A549 (cell line): ENCODE measurements at regions not wholly inside any gene's neighbourhood (a gene's known extent, or its start where the extent isn't known, plus 50 kb on each side); places are given as distances from the start of the nearest gene placed in this dataset.
A peak's percentile ranks its signal among the peaks of the same experiment; 100 is the strongest.

Source experiments
- ATAC-seq, 2 experiments: fragments of 200-7000 bp in 1 of 2; fragments of >200 bp in 1 of 2; cut with Nextera tagmentation in 1 of 2; cut with Tn5 transposase in 1 of 2; 3 replicates each; pipeline versions ENCODE4 v1.8.0 to v1.9.1; 2018 to 2020; ENCODE audit warnings: mild to moderate bottlenecking in 1 of 2, moderate library complexity in 1 of 2
- CTCF ChIA-PET: fragments of 300-600 bp; sonication (Branson Sonifier 250); formaldehyde crosslinking; extraction: SDS; loops from one replicate; lab custom pipeline; 2021; ENCODE audit warnings: antibody characterized with exemption, inconsistent platforms; lab: Yijun Ruan, JAX
- POLR2A ChIA-PET: fragments of 350-600 bp; formaldehyde crosslinking; extraction: SDS; loops from one replicate; lab custom pipeline; 2021; ENCODE audit warnings: antibody characterized with exemption, inconsistent platforms; lab: Yijun Ruan, JAX
- DNase-seq, 2 experiments: peaks; one replicate each; pipeline versions ENCODE4 v3.0.0 to v3.0.0-alpha.2; 2011 to 2016; ENCODE audit warnings: low read depth in 1 of 2, low spot score in 1 of 2
- FAIRE-seq: peaks from 2 replicates; lab custom pipeline; 2011; peaks lifted over from hg19 to GRCh38; lab: Jason Lieb, UNC
- H3K27ac ChIP-seq, 2 experiments: fragments of >200 bp; sonication (Bioruptor Twin); formaldehyde crosslinking; 3 replicates each; pipeline ENCODE4 v1.5.1; 2016 to 2017
- H3K4me1 ChIP-seq: fragments of >200 bp; sonication (Bioruptor Twin); formaldehyde crosslinking; 3 replicates; pipeline ENCODE4 v1.6.1; 2016
- H3K4me2 ChIP-seq: fragments of >200 bp; sonication (Bioruptor Twin); formaldehyde crosslinking; 3 replicates; pipeline ENCODE4 v1.6.1; 2016
- H3K4me3 ChIP-seq: fragments of >200 bp; sonication (Bioruptor Twin); formaldehyde crosslinking; 3 replicates; pipeline ENCODE4 v1.5.1; 2016
- H3K9me3 ChIP-seq: fragments of >200 bp; sonication (Bioruptor Twin); formaldehyde crosslinking; 3 replicates; pipeline ENCODE4 v1.6.1; 2016
- CBX8 ChIP-seq: fragments of 200-600 bp; sonication (generic); IDR thresholded peaks from 2 replicates; pipeline ENCODE4 v1.6.1; 2016
- CHD4 ChIP-seq: fragments of 200-600 bp; sonication (generic); IDR thresholded peaks from 2 replicates; pipeline ENCODE4 v1.6.1; 2016; ENCODE audit warnings: antibody characterized with exemption, mild to moderate bottlenecking, borderline replicate concordance
- E2F6 ChIP-seq: IDR thresholded peaks from 2 replicates; pipeline ENCODE4 v1.6.1; 2012; ENCODE audit warnings: low read depth, borderline replicate concordance
- ELK1 ChIP-seq: fragments of 150-350 bp; IDR thresholded peaks from 2 replicates; pipeline ENCODE4 v1.6.1; 2014; ENCODE audit warnings: low read depth, mild to moderate bottlenecking, low read length
- FOSB ChIP-seq: fragments of 250-450 bp; sonication (Bioruptor Pico); IDR thresholded peaks from 2 replicates; pipeline ENCODE4 v1.5.0; 2020; ENCODE audit warnings: mild to moderate bottlenecking, moderate library complexity
- FOSL2 ChIP-seq, 2 experiments: fragments of 450-650 bp in 1 of 2; fragments of >200 bp in 1 of 2; sonication (Bioruptor Twin) in 1 of 2; formaldehyde crosslinking; IDR thresholded peaks; 2 replicates each; pipeline versions ENCODE4 v1.5.0 to v1.6.1; 2016 to 2020; ENCODE audit warnings: mild to moderate bottlenecking in 1 of 2, moderate library complexity in 1 of 2
- FOXS1 ChIP-seq: fragments of 250-450 bp; sonication (Bioruptor Pico); IDR thresholded peaks from 2 replicates; pipeline ENCODE4 v1.5.0; 2020; ENCODE audit warnings: mild to moderate bottlenecking, moderate library complexity
- HES2 ChIP-seq: fragments of >200 bp; sonication (Bioruptor Twin); formaldehyde crosslinking; IDR thresholded peaks from 2 replicates; pipeline ENCODE4 v1.6.1; 2016
- HEYL ChIP-seq: fragments of 250-450 bp; sonication (Bioruptor Pico); IDR thresholded peaks from 2 replicates; pipeline ENCODE4 v1.8.0; 2021; ENCODE audit warnings: mild to moderate bottlenecking, moderate library complexity
- NPAS2 ChIP-seq: fragments of 250-450 bp; sonication (Bioruptor Pico); IDR thresholded peaks from 2 replicates; pipeline ENCODE4 v1.8.0; 2022; ENCODE audit warnings: mild to moderate bottlenecking, moderate library complexity, borderline replicate concordance
- RARB ChIP-seq: fragments of 250-450 bp; sonication (Bioruptor Pico); IDR thresholded peaks from 2 replicates; pipeline ENCODE4 v1.8.0; 2021; ENCODE audit warnings: mild to moderate bottlenecking, moderate library complexity
- RCOR1 ChIP-seq: fragments of 150-350 bp; IDR thresholded peaks from 2 replicates; pipeline ENCODE4 v1.6.1; 2014; ENCODE audit warnings: antibody characterized with exemption, low read length, low read depth
- ZFP36 ChIP-seq: fragments of 450-650 bp; IDR thresholded peaks from 2 replicates; pipeline ENCODE4 v1.6.1; 2014; ENCODE audit warnings: borderline replicate concordance; ENCODE audit not compliant: partially characterized antibody
- WGBS: methylation state at CpG from one replicate; pipeline ENCODE4 v1.1.6; 2017; ENCODE audit errors: missing lambda C conversion rate; 5-methylcytosine and 5-hydroxymethylcytosine counted together
- TF ChIP-seq, protein P1 (sequence below): fragments of 250-450 bp; sonication (Bioruptor Pico); IDR thresholded peaks from 2 replicates; pipeline ENCODE4 v1.5.0; 2020; ENCODE audit warnings: low read depth, mild to moderate bottlenecking, moderate library complexity
- TF ChIP-seq, protein P2 (sequence below): fragments of 200-600 bp; sonication (generic); IDR thresholded peaks from 2 replicates; pipeline ENCODE4 v1.6.1; 2016; ENCODE audit warnings: antibody characterized with exemption, mild to moderate bottlenecking, moderate library complexity

GRCh38 chr14:61113561-61114225, 132.6 kb downstream of the SLC38A6 start:
- Histone ChIP-seq H3K27ac (peak overlapping the region in 1 of 2 experiments; percentile 44; a peak in 2 of 6 replicates), H3K4me1 (peaks cover 2% of the 10 kb centered on the region; the same call in 2 of the 3 replicates), H3K4me3 (no peak overlapping the region), H3K9me3 (no peaks in the 10 kb centered on the region), H3K4me2 (no peak overlapping the region)
- WGBS, result 63% methylated on average over 6 of the region's 6 CpGs
- no peak for ATAC-seq
- no peak for FAIRE-seq
- TF ChIP-seq RCOR1, result no peak
- TF ChIP-seq E2F6, result no peak
- TF ChIP-seq, protein P1, sequence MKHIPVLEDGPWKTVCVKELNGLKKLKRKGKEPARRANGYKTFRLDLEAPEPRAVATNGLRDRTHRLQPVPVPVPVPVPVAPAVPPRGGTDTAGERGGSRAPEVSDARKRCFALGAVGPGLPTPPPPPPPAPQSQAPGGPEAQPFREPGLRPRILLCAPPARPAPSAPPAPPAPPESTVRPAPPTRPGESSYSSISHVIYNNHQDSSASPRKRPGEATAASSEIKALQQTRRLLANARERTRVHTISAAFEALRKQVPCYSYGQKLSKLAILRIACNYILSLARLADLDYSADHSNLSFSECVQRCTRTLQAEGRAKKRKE (CRISPR knock-in tag), result no peak
- no peak for TF ChIP-seq FOSB
- no peak for TF ChIP-seq NPAS2 (CRISPR knock-in tag)
- TF ChIP-seq CBX8, result no peak
- no peak for TF ChIP-seq ZFP36
- TF ChIP-seq ELK1, result no peak
- TF ChIP-seq CHD4, result no peak
- DNase-seq, result no peak
- ChIA-PET CTCF (interaction anchor here (0.8 kb wide), 1 partner anchor 15 kb away, joined by 3 read pairs; no protein-coding TSS in a partner anchor), POLR2A (no interaction called here)

DNA sequence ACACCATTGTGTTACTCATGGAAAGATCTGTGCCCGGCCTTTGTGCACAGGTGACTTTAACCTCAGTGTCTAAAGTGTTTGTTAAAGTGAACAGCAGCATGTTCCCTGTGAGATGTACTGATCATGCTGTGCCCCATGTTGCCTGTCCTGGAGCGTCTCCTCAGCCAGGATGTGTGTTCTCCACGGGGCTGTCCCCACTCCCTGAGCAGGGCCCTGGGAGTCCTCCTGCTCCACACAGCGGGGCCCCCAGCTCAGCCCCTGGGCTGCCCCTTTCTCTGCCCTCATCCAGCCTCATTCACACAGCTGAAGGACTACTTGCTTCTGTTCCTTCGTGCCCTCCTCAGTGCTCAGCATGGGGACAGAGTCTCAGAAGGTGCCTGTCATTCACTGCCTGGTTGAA, 131.5 kb downstream of the SLC38A6 start:
- TF ChIP-seq, protein P2, sequence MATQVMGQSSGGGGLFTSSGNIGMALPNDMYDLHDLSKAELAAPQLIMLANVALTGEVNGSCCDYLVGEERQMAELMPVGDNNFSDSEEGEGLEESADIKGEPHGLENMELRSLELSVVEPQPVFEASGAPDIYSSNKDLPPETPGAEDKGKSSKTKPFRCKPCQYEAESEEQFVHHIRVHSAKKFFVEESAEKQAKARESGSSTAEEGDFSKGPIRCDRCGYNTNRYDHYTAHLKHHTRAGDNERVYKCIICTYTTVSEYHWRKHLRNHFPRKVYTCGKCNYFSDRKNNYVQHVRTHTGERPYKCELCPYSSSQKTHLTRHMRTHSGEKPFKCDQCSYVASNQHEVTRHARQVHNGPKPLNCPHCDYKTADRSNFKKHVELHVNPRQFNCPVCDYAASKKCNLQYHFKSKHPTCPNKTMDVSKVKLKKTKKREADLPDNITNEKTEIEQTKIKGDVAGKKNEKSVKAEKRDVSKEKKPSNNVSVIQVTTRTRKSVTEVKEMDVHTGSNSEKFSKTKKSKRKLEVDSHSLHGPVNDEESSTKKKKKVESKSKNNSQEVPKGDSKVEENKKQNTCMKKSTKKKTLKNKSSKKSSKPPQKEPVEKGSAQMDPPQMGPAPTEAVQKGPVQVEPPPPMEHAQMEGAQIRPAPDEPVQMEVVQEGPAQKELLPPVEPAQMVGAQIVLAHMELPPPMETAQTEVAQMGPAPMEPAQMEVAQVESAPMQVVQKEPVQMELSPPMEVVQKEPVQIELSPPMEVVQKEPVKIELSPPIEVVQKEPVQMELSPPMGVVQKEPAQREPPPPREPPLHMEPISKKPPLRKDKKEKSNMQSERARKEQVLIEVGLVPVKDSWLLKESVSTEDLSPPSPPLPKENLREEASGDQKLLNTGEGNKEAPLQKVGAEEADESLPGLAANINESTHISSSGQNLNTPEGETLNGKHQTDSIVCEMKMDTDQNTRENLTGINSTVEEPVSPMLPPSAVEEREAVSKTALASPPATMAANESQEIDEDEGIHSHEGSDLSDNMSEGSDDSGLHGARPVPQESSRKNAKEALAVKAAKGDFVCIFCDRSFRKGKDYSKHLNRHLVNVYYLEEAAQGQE, result no peak
- TF ChIP-seq FOSL2 (IDR thresholded peaks at IDR 0.05) (no peak), FOSL2 (CRISPR knock-in tag; IDR thresholded peaks at IDR 0.05) (no peak), FOXS1 (CRISPR knock-in tag) (no peak), HES2 (no peak), HEYL (no peak), RARB (CRISPR knock-in tag) (no peak)
- TF ChIP-seq, all 56 proteins: peak for 0
- DNase-seq, result no peak
- Histone ChIP-seq H3K4me3 (no peak overlapping the region), H3K27ac (peak overlapping the region in 1 of 2 experiments; percentile 56; a peak in 2 of 6 replicates), H3K4me2 (no peak overlapping the region), H3K4me1 (no peaks in the 10 kb centered on the region), H3K9me3 (no peaks in the 10 kb centered on the region)
- no peak for ATAC-seq
- WGBS, result 81% methylated on average over 5 of the region's 5 CpGs
- ChIA-PET POLR2A (no interaction called here), CTCF (interaction anchor here (0.7 kb wide), 1 partner anchor 13 kb away, joined by 3 read pairs; no protein-coding TSS in a partner anchor)
- no peak for FAIRE-seq
